Limb (tissue), 2 donors: ENCODE measurements at regions not wholly inside any gene's neighbourhood (a gene's known extent, or its start where the extent isn't known, plus 50 kb on each side); places are given as distances from the start of the nearest gene placed in this dataset.
A peak's percentile ranks its signal among the peaks of the same experiment; 100 is the strongest.

Experiments used
- DNase-seq, 2 donors: peaks; one replicate each; pipeline ENCODE4 v3.0.0-alpha.2; 2016; ENCODE audit errors: extremely low spot score in 2 of 2

- no peak for DNase-seq
Observed at GRCh38 chr7:128145191-128145590, 95.9 kb upstream of the LEP start.

DNA sequence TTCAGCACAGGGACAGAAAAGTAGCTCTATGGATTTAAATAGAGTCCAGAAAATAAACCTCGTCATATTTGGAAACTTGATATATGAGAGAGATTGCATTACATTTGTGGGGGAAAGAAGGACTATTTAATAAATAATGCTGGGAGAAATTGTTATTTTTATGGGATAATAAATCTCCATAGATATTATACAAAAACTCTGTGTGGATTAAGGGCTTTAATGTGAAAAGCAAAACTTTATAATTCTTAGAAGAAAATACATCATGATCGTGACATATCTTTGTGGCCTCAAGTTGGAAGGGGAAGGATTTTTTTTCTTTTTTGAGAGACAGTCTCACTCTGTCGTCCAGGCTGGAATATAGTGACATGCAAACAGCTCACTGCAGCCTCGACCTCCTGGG is 95.0 kb upstream of the LEP start:
- DNase-seq = no peak

GRCh38 chr7:128148676-128149075 is 92.4 kb upstream of the LEP start:
- no peak for DNase-seq

DNA sequence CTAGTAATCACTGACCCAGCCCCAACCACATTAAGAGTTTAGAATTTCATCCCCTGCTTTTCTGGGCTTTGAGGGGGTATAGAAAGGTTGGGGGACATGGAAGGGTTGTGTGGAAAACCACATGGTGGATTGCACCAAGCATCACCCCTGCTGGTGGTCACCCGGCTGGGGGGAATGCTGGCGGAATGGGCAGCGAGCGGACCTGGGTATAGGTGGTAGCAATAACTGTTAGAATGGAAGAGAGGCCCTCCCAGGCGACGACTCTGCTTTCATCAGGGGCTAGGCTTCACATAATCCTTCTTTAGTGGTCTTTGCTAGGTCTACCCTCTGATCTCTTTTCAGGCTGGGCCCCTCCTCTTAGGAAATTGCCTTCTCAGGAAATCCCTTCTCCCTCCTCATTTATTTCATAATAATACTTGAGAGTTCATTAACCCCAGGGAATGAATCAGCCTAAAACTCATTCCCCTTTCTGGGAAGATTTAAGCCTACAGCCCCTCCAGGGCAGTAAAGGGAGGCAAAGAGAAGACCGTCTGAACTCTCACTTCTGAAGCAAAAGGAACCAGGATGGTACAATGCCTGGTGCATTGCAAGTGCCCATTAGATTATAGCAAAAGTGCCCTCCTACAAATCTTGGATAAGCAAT is 90.7 kb upstream of the LEP start:
- DNase-seq = no peak

DNA sequence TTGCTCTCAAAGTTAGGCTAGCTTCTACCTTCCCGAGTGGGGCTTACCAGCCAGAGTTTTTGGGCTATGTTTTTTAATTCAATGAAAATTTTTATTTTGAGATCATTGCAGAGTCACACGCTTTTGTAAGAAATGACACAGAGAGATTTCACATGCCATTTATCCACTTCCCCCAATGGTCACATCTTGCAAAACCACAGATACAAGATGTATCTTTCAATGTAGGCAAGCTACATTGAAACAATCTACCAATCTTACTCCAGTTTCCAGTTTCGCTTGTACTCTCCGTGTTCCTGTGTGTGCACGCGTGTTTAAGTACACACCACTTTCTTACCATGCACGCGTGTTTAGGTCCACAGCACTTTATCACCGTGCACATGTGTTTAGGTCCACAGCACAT is 89.4 kb upstream of the LEP start:
- no peak for DNase-seq

DNA sequence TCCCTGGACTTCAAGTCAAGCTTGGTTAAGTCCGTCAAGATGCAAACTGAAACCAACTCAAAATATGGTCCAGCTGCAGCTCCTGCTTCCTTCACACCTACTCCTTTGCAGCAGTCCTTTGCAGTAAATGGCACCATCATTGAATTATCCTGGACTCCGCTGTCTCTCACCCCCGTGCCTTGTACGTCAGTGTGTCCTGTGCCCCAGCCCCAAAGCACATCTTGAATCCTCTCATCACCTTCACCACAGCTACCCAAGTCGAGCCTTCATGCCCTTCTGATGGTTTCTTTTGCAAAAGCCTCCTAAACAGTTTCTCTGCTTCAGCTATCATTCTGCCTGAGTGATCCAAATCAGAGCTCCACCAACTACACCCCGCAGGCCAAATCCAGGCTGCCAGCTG is 88.4 kb upstream of the LEP start:
- DNase-seq = no peak

DNA sequence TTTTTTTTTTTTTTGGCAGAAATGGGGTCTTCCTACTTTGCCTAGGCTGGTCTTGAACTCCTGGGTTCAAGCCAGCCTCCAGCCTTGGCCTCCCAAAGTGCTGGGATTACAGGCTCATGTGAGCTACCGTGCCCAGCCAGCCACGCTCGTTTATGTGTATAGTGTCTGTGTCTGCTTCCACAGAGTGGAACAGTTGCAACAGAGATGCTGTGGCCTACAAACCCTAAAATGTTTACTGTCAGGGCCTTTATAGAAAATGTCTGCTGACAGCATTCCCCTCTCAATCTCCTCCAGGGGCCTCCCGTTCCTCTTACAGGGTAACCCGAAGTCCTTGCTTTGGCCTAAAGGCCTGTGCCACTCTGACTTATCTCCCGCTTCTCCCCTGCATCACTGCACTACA is 87.6 kb upstream of the LEP start:
- DNase-seq = no peak

DNA sequence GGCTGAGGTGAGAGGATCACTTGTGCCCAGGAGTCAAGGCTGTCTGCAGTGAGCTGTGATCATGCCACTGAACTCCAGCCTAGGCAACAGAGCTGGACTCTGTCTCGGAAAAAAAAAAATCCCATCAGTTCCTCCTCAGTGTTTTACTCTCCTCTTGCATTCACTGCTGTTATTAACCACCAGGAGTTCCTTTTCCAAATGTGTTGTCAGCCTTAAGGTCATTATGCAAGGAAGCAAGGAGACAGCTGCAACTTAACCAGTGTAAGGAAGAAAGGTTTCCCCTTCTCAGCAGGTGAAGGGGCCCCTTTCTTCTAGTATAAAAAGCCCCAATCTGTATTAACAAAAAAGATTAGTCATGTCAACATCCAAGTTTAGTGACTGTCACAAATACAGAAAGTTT is 86.6 kb upstream of the LEP start:
- no peak for DNase-seq

GRCh38 chr7:128155100-128155740 is 85.9 kb upstream of the LEP start:
- no peak for DNase-seq

- no peak for DNase-seq
Observed at GRCh38 chr7:128157906-128158305, 83.2 kb upstream of the LEP start.

- no peak for DNase-seq
Observed at GRCh38 chr7:128158370-128158769, 82.7 kb upstream of the LEP start.

GRCh38 chr7:128160296-128160695 is 80.8 kb upstream of the LEP start:
- no peak for DNase-seq

GRCh38 chr7:128161466-128162125 is 79.5 kb upstream of the LEP start:
- DNase-seq = no peak

DNA sequence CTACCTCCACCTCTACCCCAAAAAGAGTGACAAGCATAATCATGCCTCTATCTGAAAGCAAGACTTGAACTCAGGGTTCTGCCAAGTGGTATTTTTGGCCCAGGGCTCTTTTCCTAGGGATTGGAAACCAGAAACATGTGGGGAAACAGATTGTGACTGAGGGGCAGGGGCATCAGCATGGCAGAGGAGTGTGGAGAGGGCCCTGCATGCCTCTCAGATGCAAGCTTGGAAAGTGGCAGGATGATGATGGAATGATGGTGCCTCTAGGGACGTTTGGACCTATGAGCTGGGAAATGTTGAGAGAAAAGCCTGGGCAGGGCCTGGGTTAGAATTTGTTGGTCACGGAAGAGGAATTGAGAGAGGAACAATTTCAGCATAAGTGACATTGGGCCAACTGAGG is 78.4 kb upstream of the LEP start:
- no peak for DNase-seq

- no peak for DNase-seq
Observed at GRCh38 chr7:128163473-128163872, 77.6 kb upstream of the LEP start.

DNA sequence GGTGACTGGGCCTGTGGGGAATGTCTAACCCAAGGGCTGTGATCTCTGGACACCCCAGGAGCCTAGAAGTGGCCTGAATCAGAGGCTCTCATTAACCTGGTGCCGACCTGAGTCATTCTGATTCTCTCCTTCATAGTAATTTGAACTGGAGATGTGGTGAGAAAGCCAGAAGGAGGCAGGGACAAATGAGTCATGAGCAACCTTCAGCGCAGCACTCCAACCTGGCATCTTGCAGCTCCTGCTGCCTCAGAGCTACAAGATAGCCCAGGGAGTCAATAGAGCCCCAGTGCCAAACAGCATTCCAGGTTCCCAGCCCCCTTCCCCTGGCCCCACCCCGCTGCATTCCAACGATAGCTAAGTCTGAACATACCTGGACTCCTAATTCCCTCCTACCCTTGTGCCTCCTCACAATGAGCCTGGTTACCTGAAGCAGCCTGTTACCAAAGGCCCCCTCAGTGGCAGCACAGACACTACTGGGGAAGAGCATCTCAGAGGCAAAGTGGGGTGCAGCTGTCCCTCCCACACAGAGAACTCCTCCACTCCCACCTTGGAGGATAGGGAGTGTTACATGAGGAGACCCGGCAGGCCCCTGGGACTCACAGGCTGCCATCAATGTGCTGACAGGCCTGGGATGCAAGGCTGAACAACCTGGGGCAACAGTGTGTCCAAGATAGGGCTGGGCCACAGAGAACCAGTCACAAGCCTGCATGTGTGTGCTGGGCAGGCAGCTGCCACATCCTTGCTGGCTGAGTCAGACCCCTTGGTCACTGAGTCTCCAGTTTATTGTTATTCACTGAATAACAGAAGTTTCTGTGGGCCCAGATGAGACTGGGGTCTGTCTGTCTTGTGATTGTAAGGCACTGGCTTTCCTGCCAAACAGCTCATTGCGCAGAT is 76.8 kb upstream of the LEP start:
- DNase-seq = no peak

DNA sequence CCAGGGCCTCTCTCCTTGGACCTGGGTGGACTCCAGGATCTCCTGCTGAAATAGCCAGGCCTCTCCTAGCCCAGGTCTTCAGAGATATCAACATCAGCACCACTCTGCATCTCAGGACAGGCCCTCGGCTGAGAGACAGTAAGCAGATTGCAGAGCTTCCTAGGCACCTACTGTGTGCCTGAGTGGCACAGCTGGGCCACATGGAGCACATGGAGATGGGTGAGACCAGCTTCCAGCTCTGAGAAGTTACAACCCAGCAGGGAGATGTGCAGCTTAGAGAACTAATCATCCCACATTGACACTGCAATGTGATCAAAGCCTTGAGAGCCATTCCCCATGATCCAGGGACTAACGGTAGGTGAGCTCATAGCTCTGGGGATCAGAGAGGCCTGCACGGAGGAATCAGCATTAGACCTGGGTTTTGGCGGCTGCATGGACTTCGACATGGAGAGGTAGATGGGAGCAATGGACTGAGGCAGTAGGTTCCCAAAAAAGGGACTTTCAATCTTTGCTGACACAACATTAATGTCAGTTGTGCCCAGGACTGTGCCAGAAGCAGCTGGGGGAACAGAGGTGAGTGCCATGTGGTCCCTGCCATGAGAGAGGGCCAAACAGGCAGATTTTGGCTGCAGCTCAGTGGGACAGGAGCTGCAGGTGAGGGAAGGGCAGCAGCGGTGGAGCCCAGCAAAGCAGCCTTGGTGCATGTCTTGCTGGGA is 76.0 kb upstream of the LEP start:
- DNase-seq = no peak

- no peak for DNase-seq
Observed at GRCh38 chr7:128165927-128166420, 75.1 kb upstream of the LEP start.

- no peak for DNase-seq
Observed at GRCh38 chr7:128166603-128167041, 74.5 kb upstream of the LEP start.

DNA sequence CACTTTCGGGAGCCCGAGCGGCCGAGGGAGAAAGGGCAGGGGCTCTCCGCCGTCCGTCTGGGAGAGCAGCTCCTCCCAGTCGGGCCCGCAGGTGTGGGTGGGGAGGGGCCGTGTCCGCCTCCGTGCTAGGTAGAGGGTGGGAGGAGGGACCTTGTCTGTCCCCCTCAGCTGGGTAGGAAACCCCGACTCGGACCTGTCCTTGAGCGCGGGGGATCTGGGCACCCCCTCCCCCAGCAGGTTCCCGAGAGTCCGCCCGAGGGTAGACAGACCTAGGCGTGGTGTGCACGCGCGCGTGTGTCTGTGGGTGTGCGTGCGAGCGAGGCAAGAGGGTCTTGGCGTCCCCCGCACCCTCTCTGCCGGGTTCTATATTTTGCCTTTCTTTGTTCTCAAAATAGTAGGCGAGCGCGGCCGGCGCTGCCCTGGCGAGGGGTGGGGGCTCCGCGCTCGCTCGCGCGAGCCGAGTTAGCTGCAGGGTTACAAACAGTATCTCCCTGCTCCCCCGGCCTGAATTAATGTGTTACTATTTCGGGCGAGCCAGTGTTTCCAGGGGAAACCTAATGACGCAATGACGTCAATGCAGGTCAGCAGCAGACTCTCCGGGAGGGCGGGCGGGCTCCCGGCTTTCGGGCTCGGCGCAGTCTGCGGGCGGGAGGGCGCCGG is 73.9 kb upstream of the LEP start:
- peak; percentile 18 to 78 for DNase-seq
